K562 (cell line): ENCODE measurements at regions not wholly inside any gene's neighbourhood (a gene's known extent, or its start where the extent isn't known, plus 50 kb on each side); places are given as distances from the start of the nearest gene placed in this dataset.

Experiments used
- ATAC-seq: fragments of 200-7000 bp; cut with Tn5 transposase; 3 replicates; pipeline ENCODE4 v1.9.1; 2020; ENCODE audit warnings: moderate library complexity
- BruUV-seq: library from RNA; stranded (reverse); fragments of 400-500 nt; replicated peaks from 2 replicates; lab custom pipeline; 2021; lab: Mats Ljungman, UMichigan
- CTCF ChIA-PET: fragments of 300-600 bp; formaldehyde crosslinking; extraction: SDS; loops from one replicate; lab custom pipeline; 2021; ENCODE audit warnings: low intra/inter-chr PET ratio; lab: Yijun Ruan, JAX
- POLR2A ChIA-PET: fragments of 300-600, 350-650 bp; sonication (Branson Sonifier 250); formaldehyde crosslinking; extraction: SDS; loops from one replicate; lab custom pipeline; 2021; ENCODE audit warnings: antibody characterized with exemption, inconsistent platforms; lab: Yijun Ruan, JAX
- DNase-seq, 4 experiments: peaks; one replicate each; pipeline versions ENCODE4 v3.0.0 to v3.0.0-alpha.2; 2011 to 2018; ENCODE audit warnings: low spot score in 3 of 4, mixed read lengths in 3 of 4; ENCODE audit errors: extremely low read depth in 1 of 4
- FAIRE-seq: peaks from 2 replicates; lab custom pipeline; 2011; peaks lifted over from hg19 to GRCh38; lab: Jason Lieb, UNC
- H2AFZ ChIP-seq: 2 replicates; pipeline ENCODE4 v1.6.0; 2011; ENCODE audit warnings: low read depth, low read length, control low read depth, inconsistent platforms
- H3K27ac ChIP-seq: fragments of 200-600 bp; 3 replicates; pipeline ENCODE4 v1.8.0; 2011; ENCODE audit warnings: low read depth, mild to moderate bottlenecking, control low read depth, inconsistent platforms, low read length, moderate library complexity, mixed read lengths; ENCODE audit errors: extremely low read depth
- H3K27me3 ChIP-seq, 2 experiments: fragments of 300-600 bp in 1 of 2; 2 replicates in 1 of 2; 3 replicates in 1 of 2; pipeline versions ENCODE4 v1.6.0 to v1.8.0; 2011; ENCODE audit warnings: inconsistent platforms in 2 of 2, low read length in 2 of 2, mild to moderate bottlenecking in 1 of 2, mixed read lengths in 1 of 2, moderate library complexity in 1 of 2; ENCODE audit not compliant: control insufficient read depth in 2 of 2, insufficient read depth in 2 of 2
- H3K36me3 ChIP-seq: fragments of 300-600 bp; 3 replicates; pipeline ENCODE4 v1.8.0; 2011; ENCODE audit warnings: mild to moderate bottlenecking, low read length, inconsistent platforms; ENCODE audit not compliant: control insufficient read depth, insufficient read depth
- H3K4me1 ChIP-seq, 2 experiments: fragments of 200-600 bp in 1 of 2; replicated peaks in 1 of 2; 2 replicates in 1 of 2; 3 replicates in 1 of 2; pipeline versions ENCODE4 v1.5.1 to v1.8.0; 2011; ENCODE audit warnings: inconsistent platforms in 2 of 2, low read length in 2 of 2, mild to moderate bottlenecking in 1 of 2, mixed read lengths in 1 of 2, moderate library complexity in 1 of 2; ENCODE audit not compliant: control insufficient read depth in 2 of 2, insufficient read depth in 2 of 2
- H3K4me2 ChIP-seq: 2 replicates; pipeline ENCODE4 v1.6.1; 2011; ENCODE audit warnings: low read length, control low read depth, inconsistent platforms, mixed read lengths; ENCODE audit not compliant: insufficient read depth
- H3K4me3 ChIP-seq: fragments of 200-600 bp; sonication (generic), shearing (Covaris generic); 2 replicates; pipeline ENCODE4 v1.5.1; 2016; ENCODE audit warnings: control low read depth, inconsistent platforms
- H3K79me2 ChIP-seq: fragments of 200-600 bp; 3 replicates; pipeline ENCODE4 v1.8.0; 2011; ENCODE audit warnings: low read length, inconsistent platforms; ENCODE audit not compliant: control insufficient read depth, insufficient read depth
- H3K9ac ChIP-seq, 2 experiments: 2 replicates each; pipeline versions ENCODE4 v1.6.0 to v1.6.1; 2011; ENCODE audit warnings: low read depth in 2 of 2, low read length in 2 of 2, control low read depth in 1 of 2, inconsistent platforms in 1 of 2, mild to moderate bottlenecking in 1 of 2, mixed read lengths in 1 of 2; ENCODE audit not compliant: insufficient read depth in 1 of 2
- H3K9me1 ChIP-seq: one replicate; pipeline ENCODE4 v1.6.0; 2011; ENCODE audit warnings: inconsistent platforms, mild to moderate bottlenecking, low read length, moderate library complexity; ENCODE audit not compliant: control insufficient read depth, insufficient read depth
- H3K9me3 ChIP-seq: replicated peaks from 2 replicates; pipeline ENCODE4 v1.5.1; 2011; ENCODE audit warnings: low read depth, low read length, inconsistent platforms; ENCODE audit not compliant: control insufficient read depth, insufficient read depth
- H4K20me1 ChIP-seq: replicated peaks from 2 replicates; pipeline ENCODE4 v1.6.1; 2011; ENCODE audit warnings: low read length, inconsistent platforms, mixed read lengths; ENCODE audit not compliant: control insufficient read depth, insufficient read depth
- CREBBP ChIP-seq: IDR thresholded peaks from one replicate; pipeline ENCODE4 v1.6.1; 2012; ENCODE audit warnings: low read depth, mild to moderate bottlenecking, control low read depth, inconsistent platforms, low read length
- ETS2 ChIP-seq: IDR thresholded peaks from 2 replicates; pipeline ENCODE4 v1.6.1; 2016; ENCODE audit warnings: borderline replicate concordance, missing genetic modification characterization, mild to moderate bottlenecking, moderate library complexity, missing compliant biosample characterization; ENCODE audit not compliant: poor library complexity, severe bottlenecking
- GATAD2B ChIP-seq: fragments of 450-650 bp; IDR thresholded peaks from 2 replicates; pipeline ENCODE4 v1.6.1; 2017; ENCODE audit warnings: mild to moderate bottlenecking, borderline replicate concordance
- HEY1 ChIP-seq: fragments of 250-450 bp; sonication (Bioruptor Pico); IDR thresholded peaks from 2 replicates; pipeline ENCODE4 v1.5.0; 2020; ENCODE audit warnings: mild to moderate bottlenecking, moderate library complexity, borderline replicate concordance
- LARP7 ChIP-seq: fragments of 450-650 bp; IDR thresholded peaks from 2 replicates; pipeline ENCODE4 v1.6.1; 2016
- MED1 ChIP-seq: sonication (generic); formaldehyde crosslinking; IDR thresholded peaks from 2 replicates; pipeline ENCODE4 v1.8.1; 2023; ENCODE audit warnings: missing genetic modification reagents, borderline replicate concordance
- MTA2 ChIP-seq: fragments of 450-650 bp; IDR thresholded peaks from 2 replicates; pipeline ENCODE4 v1.6.1; 2016; ENCODE audit warnings: low read depth
- MYNN ChIP-seq, 2 experiments: sonication (generic); formaldehyde crosslinking in 1 of 2; IDR thresholded peaks; 2 replicates each; pipeline versions ENCODE4 v1.5.0 to v1.6.1; 2016 to 2020; ENCODE audit warnings: antibody characterized with exemption in 1 of 2, missing genetic modification reagents in 1 of 2
- RBM14 ChIP-seq: fragments of 200-400 bp; formaldehyde crosslinking; IDR thresholded peaks from 2 replicates; pipeline ENCODE4 v1.6.1; 2018; ENCODE audit warnings: low read depth, mild to moderate bottlenecking, low read length, moderate library complexity, borderline replicate concordance; ENCODE audit not compliant: insufficient read depth
- SETDB1 ChIP-seq: IDR thresholded peaks from one replicate; pipeline ENCODE4 v1.6.1; 2012; ENCODE audit warnings: low read length, control low read depth, inconsistent platforms
- SNIP1 ChIP-seq: fragments of 450-650 bp; IDR thresholded peaks from 2 replicates; pipeline ENCODE4 v1.7.1; 2017; ENCODE audit warnings: low read depth, mild to moderate bottlenecking
- TBL1XR1 ChIP-seq, 2 experiments: IDR thresholded peaks; 2 replicates each; pipeline ENCODE4 v1.6.1; 2012; ENCODE audit warnings: improper control_type of control experiment in 2 of 2, low read length in 2 of 2, mild to moderate bottlenecking in 1 of 2
- ZNF197 ChIP-seq: fragments of 200-800 bp; sonication (Bioruptor generic); IDR thresholded peaks from 2 replicates; pipeline ENCODE4 v1.6.1; 2016; ENCODE audit warnings: low read depth, missing genetic modification characterization, missing compliant biosample characterization
- ZNF780A ChIP-seq: fragments of 250-450 bp; sonication (Bioruptor Pico); IDR thresholded peaks from 2 replicates; pipeline ENCODE4 v1.5.0; 2021; ENCODE audit warnings: mild to moderate bottlenecking
- ZNF830 ChIP-seq: fragments of 250-450 bp; sonication (Bioruptor Pico); IDR thresholded peaks from 2 replicates; pipeline ENCODE4 v1.5.0; 2021; ENCODE audit warnings: mild to moderate bottlenecking
- WGBS: fragments of 100-300 bp; shearing (Covaris generic); methylation state at CpG from one replicate; pipeline ENCODE4 v1.1.6; 2016; ENCODE audit warnings: low coverage, mixed read lengths; ENCODE audit not compliant: insufficient coverage; ENCODE audit errors: missing lambda C conversion rate; 5-methylcytosine and 5-hydroxymethylcytosine counted together
- in situ Hi-C: fragments of 300-500 bp; cut with MboI; formaldehyde crosslinking; loops from 4 replicates; pipeline ENCODE4 v1.15.0; 2018; ENCODE audit warnings: inconsistent platforms, mixed read lengths
- intact Hi-C: fragments of 100-400 bp; cut with micrococcal nuclease; formaldehyde crosslinking; loops from 2 replicates; pipeline ENCODE4 v1.14.2; 2022
- TF ChIP-seq, protein P1 (sequence below): fragments of 450-650 bp; IDR thresholded peaks from 2 replicates; pipeline ENCODE4 v1.6.1; 2017; ENCODE audit warnings: antibody characterized with exemption
- TF ChIP-seq, protein P2 (sequence below): fragments of 450-650 bp; IDR thresholded peaks from 2 replicates; pipeline ENCODE4 v1.6.1; 2016; ENCODE audit warnings: mild to moderate bottlenecking

DNA sequence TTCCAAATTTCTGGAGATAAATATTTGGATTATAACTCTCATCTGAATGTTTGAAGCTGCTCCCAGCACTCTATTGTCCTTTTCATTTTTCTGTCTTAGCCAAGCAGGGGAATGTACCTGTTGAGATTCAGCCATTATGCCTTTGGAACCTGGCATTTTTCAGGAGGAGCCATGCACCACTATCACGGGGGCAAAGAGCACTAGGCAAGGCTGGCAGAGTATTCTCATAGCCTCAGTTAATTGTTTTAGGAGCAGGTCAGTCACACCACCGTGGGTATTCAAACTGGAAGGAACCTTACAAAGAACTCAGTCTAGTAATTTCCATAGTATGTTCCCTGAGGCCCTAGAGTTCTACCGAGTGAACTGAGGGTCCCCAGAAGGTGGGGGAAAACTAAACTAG lies 348.9 kb downstream of the TMEM114 start:
- in situ Hi-C loops: no loop called here
- H2AFZ ChIP-seq: no peak overlapping the region
- no peak overlapping the region for H3K4me2 ChIP-seq
- H3K9me1 ChIP-seq: no peaks in the 10 kb centered on the region
- WGBS: 4% methylated on average over 3 of the region's 3 CpGs
- TF ChIP-seq MED1: no peak
- TF ChIP-seq MYNN (IDR thresholded peaks at IDR 0.05): no peak
- TF ChIP-seq MYNN (CRISPR knock-in tag; IDR thresholded peaks at IDR 0.05): no peak
- TF ChIP-seq CREBBP: no peak
- no peak for TF ChIP-seq RBM14
- no peak for TF ChIP-seq ETS2 (tag)
- TF ChIP-seq ZNF197: no peak
- no peak for TF ChIP-seq ZNF830
- no peak for TF ChIP-seq SNIP1
- TF ChIP-seq, protein P1, sequence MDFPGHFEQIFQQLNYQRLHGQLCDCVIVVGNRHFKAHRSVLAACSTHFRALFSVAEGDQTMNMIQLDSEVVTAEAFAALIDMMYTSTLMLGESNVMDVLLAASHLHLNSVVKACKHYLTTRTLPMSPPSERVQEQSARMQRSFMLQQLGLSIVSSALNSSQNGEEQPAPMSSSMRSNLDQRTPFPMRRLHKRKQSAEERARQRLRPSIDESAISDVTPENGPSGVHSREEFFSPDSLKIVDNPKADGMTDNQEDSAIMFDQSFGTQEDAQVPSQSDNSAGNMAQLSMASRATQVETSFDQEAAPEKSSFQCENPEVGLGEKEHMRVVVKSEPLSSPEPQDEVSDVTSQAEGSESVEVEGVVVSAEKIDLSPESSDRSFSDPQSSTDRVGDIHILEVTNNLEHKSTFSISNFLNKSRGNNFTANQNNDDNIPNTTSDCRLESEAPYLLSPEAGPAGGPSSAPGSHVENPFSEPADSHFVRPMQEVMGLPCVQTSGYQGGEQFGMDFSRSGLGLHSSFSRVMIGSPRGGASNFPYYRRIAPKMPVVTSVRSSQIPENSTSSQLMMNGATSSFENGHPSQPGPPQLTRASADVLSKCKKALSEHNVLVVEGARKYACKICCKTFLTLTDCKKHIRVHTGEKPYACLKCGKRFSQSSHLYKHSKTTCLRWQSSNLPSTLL: no peak
- TF ChIP-seq MTA2: no peak
- TF ChIP-seq, protein P2, sequence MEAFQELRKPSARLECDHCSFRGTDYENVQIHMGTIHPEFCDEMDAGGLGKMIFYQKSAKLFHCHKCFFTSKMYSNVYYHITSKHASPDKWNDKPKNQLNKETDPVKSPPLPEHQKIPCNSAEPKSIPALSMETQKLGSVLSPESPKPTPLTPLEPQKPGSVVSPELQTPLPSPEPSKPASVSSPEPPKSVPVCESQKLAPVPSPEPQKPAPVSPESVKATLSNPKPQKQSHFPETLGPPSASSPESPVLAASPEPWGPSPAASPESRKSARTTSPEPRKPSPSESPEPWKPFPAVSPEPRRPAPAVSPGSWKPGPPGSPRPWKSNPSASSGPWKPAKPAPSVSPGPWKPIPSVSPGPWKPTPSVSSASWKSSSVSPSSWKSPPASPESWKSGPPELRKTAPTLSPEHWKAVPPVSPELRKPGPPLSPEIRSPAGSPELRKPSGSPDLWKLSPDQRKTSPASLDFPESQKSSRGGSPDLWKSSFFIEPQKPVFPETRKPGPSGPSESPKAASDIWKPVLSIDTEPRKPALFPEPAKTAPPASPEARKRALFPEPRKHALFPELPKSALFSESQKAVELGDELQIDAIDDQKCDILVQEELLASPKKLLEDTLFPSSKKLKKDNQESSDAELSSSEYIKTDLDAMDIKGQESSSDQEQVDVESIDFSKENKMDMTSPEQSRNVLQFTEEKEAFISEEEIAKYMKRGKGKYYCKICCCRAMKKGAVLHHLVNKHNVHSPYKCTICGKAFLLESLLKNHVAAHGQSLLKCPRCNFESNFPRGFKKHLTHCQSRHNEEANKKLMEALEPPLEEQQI: no peak
- TF ChIP-seq GATAD2B: no peak
- no peak for TF ChIP-seq HEY1 (CRISPR knock-in tag)
- no peak for TF ChIP-seq TBL1XR1 (IDR thresholded peaks at IDR 0.05; ENCODE audit: low read length in 2 of 2)
- TF ChIP-seq LARP7: no peak
- TF ChIP-seq ZNF780A (CRISPR knock-in tag): no peak
- no peak for TF ChIP-seq SETDB1
- FAIRE-seq (no peak), ATAC-seq (no peak), DNase-seq (no peak)
- ChIA-PET POLR2A (no interaction called here), CTCF (no interaction called here)
- no TSS peak for BruUV-seq
- no peaks in the 10 kb centered on the region for H3K9me3 ChIP-seq
- intact Hi-C loops: no loop called here
- no peak overlapping the region for H3K4me3 ChIP-seq
- no peaks in the 10 kb centered on the region for H4K20me1 ChIP-seq
- H3K27ac ChIP-seq: no peak overlapping the region
- H3K27me3 ChIP-seq: peaks cover 3 to 8% of the 10 kb centered on the region in 2 experiments; a peak in 4 of 5 replicates
- H3K36me3 ChIP-seq: no peaks in the 10 kb centered on the region
- no peak overlapping the region for H3K9ac ChIP-seq
- no peaks in the 10 kb centered on the region for H3K4me1 ChIP-seq
- H3K79me2 ChIP-seq: no peaks in the 10 kb centered on the region
